ENCODE measurements at regions not wholly inside any gene's neighbourhood (a gene's known extent, or its start where the extent isn't known, plus 50 kb on each side); places are given as distances from the start of the nearest gene placed in this dataset.
"Not testable (repeated sequence)": the region's sequence is repeated elsewhere in the genome, so short reads cannot be mapped to it uniquely, and the experiment has no call there.

DNA sequence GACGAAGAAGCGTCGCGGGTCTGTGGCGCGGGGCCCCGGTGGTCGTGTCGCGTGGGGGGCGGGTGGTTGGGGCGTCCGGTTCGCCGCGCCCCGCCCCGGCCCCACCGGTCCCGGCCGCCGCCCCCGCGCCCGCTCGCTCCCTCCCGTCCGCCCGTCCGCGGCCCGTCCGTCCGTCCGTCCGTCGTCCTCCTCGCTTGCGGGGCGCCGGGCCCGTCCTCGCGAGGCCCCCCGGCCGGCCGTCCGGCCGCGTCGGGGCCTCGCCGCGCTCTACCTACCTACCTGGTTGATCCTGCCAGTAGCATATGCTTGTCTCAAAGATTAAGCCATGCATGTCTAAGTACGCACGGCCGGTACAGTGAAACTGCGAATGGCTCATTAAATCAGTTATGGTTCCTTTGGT is 1533.5 kb upstream of the TPTE start:
- H3K9ac ChIP-seq (ENCODE audit: low read depth in 1 of 2, low read length in 2 of 2); H3K36me3 ChIP-seq (ENCODE audit: control insufficient read depth in 4 of 4, insufficient read depth in 3 of 4, low read depth in 1 of 4, low read length in 3 of 4); H3K4me1 ChIP-seq (ENCODE audit: control insufficient read depth in 4 of 4, insufficient read depth in 4 of 4, low read length in 3 of 4); H3K27ac ChIP-seq (ENCODE audit: low read depth in 1 of 2, low read length in 2 of 2); DNase-seq (ENCODE audit: low spot score); H3K27me3 ChIP-seq (ENCODE audit: control insufficient read depth in 4 of 4, insufficient read depth in 4 of 4, low read length in 3 of 4); H3K4me3 ChIP-seq (ENCODE audit: low read depth in 1 of 3, low read length in 3 of 3): not testable (repeated sequence)
- H3K9me3 ChIP-seq (ENCODE audit: control insufficient read depth in 4 of 4, low read length in 3 of 4) = peaks cover 0 to 16% (median 1%) of the 10 kb centered on the region in 4 donors
- WGBS = no CpG with 5 or more reads among the region's 58 CpGs

DNA sequence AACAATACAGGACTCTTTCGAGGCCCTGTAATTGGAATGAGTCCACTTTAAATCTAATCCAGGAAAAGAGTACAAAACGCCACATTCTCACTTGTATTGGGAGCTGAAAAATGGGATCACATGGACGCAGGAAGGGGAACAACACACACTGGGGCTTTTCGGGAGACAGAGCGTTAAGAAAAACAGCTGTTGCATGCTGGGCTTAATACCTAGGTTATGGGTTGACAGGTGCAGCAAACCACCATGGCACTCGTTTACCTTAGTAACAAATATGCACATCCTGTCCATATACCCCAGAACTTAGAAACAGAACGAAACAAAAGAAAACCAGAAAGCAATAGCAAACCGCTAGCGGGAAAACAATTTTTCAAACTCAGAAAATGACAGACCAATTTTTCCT is 1532.7 kb upstream of the TPTE start:
- Histone ChIP-seq H3K27me3 (ENCODE audit: control insufficient read depth in 4 of 4, insufficient read depth in 4 of 4, low read length in 3 of 4) (peaks cover 0 to 10% (median 5%) of the 10 kb centered on the region in 4 donors), H3K36me3 (ENCODE audit: control insufficient read depth in 4 of 4, insufficient read depth in 3 of 4, low read depth in 1 of 4, low read length in 3 of 4) (no peaks in the 10 kb centered on the region), H3K4me1 (ENCODE audit: control insufficient read depth in 4 of 4, insufficient read depth in 4 of 4, low read length in 3 of 4) (no peaks in the 10 kb centered on the region), H3K9me3 (ENCODE audit: control insufficient read depth in 4 of 4, low read length in 3 of 4) (peaks cover 0 to 16% (median 1%) of the 10 kb centered on the region in 4 donors), H3K4me3 (ENCODE audit: low read depth in 1 of 3, low read length in 3 of 3) (no peak overlapping the region), H3K27ac (ENCODE audit: low read depth in 1 of 2, low read length in 2 of 2) (no peak overlapping the region), H3K9ac (ENCODE audit: low read depth in 1 of 2, low read length in 2 of 2) (no peak overlapping the region)
- DNase-seq (ENCODE audit: low spot score) = no peak
- WGBS = 66% methylated on average over 9 of the region's 9 CpGs
- TF ChIP-seq SP1 (IDR thresholded peaks at IDR 0.05) = no peak

DNA sequence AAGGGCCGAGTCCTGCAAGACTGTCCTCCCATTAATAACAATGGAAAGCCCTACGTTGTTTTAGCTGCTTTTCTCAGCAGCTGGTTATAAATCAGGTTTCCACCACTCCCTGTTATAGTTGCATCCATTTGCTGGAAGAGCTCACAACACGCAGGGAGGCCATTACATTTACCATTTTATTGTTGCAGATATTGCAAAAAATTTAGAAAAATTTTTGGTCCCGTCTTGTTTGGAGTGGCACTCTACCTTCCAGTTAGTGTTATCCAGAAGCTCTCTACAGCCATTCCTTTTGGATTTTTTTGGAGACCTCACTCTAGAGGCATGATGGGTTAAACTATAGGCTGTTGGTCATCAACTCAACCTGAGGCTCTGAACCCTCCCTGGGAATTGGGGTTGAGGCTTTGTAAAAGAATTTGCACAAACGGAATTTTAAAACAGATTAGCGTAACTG is 1532.1 kb upstream of the TPTE start:
- Histone ChIP-seq H3K4me1 (ENCODE audit: control insufficient read depth in 4 of 4, insufficient read depth in 4 of 4, low read length in 3 of 4) (no peaks in the 10 kb centered on the region), H3K27me3 (ENCODE audit: control insufficient read depth in 4 of 4, insufficient read depth in 4 of 4, low read length in 3 of 4) (peaks cover 3 to 10% (median 5%) of the 10 kb centered on the region in 4 donors), H3K27ac (ENCODE audit: low read depth in 1 of 2, low read length in 2 of 2) (no peak overlapping the region), H3K36me3 (ENCODE audit: control insufficient read depth in 4 of 4, insufficient read depth in 3 of 4, low read depth in 1 of 4, low read length in 3 of 4) (no peaks in the 10 kb centered on the region), H3K9ac (ENCODE audit: low read depth in 1 of 2, low read length in 2 of 2) (no peak overlapping the region), H3K9me3 (ENCODE audit: control insufficient read depth in 4 of 4, low read length in 3 of 4) (peaks cover 0 to 16% (median 1%) of the 10 kb centered on the region in 4 donors), H3K4me3 (ENCODE audit: low read depth in 1 of 3, low read length in 3 of 3) (no peak overlapping the region)
- WGBS = 50% methylated on average over 6 of the region's 6 CpGs
- TF ChIP-seq FOXA2 (IDR thresholded peaks at IDR 0.05) (no peak), NR2F2 (IDR thresholded peaks at IDR 0.05) (no peak), GABPA (IDR thresholded peaks at IDR 0.05 in 1 of 2, conservative IDR thresholded peaks at IDR 0.05 in 1 of 2) (no peak), YY1 (IDR thresholded peaks at IDR 0.05) (no peak), EGR1 (IDR thresholded peaks at IDR 0.05; ENCODE audit: low read depth in 2 of 2) (no peak), SP1 (IDR thresholded peaks at IDR 0.05) (no peak), HNF4G (IDR thresholded peaks at IDR 0.05) (no peak), JUND (IDR thresholded peaks at IDR 0.05) (no peak), RXRA (IDR thresholded peaks at IDR 0.05) (no peak), HNF4A (conservative IDR thresholded peaks at IDR 0.05) (no peak), FOXA1 (IDR thresholded peaks at IDR 0.05) (no peak), TAF1 (conservative IDR thresholded peaks at IDR 0.05) (no peak), RAD21 (IDR thresholded peaks at IDR 0.05) (no peak)
- TF ChIP-seq, protein P1, sequence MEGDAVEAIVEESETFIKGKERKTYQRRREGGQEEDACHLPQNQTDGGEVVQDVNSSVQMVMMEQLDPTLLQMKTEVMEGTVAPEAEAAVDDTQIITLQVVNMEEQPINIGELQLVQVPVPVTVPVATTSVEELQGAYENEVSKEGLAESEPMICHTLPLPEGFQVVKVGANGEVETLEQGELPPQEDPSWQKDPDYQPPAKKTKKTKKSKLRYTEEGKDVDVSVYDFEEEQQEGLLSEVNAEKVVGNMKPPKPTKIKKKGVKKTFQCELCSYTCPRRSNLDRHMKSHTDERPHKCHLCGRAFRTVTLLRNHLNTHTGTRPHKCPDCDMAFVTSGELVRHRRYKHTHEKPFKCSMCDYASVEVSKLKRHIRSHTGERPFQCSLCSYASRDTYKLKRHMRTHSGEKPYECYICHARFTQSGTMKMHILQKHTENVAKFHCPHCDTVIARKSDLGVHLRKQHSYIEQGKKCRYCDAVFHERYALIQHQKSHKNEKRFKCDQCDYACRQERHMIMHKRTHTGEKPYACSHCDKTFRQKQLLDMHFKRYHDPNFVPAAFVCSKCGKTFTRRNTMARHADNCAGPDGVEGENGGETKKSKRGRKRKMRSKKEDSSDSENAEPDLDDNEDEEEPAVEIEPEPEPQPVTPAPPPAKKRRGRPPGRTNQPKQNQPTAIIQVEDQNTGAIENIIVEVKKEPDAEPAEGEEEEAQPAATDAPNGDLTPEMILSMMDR (IDR thresholded peaks at IDR 0.05; ENCODE audit: low read depth, low read length, missing input control) = no peak
- TF ChIP-seq, protein P2, sequence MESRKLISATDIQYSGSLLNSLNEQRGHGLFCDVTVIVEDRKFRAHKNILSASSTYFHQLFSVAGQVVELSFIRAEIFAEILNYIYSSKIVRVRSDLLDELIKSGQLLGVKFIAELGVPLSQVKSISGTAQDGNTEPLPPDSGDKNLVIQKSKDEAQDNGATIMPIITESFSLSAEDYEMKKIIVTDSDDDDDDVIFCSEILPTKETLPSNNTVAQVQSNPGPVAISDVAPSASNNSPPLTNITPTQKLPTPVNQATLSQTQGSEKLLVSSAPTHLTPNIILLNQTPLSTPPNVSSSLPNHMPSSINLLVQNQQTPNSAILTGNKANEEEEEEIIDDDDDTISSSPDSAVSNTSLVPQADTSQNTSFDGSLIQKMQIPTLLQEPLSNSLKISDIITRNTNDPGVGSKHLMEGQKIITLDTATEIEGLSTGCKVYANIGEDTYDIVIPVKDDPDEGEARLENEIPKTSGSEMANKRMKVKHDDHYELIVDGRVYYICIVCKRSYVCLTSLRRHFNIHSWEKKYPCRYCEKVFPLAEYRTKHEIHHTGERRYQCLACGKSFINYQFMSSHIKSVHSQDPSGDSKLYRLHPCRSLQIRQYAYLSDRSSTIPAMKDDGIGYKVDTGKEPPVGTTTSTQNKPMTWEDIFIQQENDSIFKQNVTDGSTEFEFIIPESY (IDR thresholded peaks at IDR 0.05) = no peak
- TF ChIP-seq, protein P3, sequence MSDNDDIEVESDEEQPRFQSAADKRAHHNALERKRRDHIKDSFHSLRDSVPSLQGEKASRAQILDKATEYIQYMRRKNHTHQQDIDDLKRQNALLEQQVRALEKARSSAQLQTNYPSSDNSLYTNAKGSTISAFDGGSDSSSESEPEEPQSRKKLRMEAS (IDR thresholded peaks at IDR 0.05) = no peak
- TF ChIP-seq, protein P4, sequence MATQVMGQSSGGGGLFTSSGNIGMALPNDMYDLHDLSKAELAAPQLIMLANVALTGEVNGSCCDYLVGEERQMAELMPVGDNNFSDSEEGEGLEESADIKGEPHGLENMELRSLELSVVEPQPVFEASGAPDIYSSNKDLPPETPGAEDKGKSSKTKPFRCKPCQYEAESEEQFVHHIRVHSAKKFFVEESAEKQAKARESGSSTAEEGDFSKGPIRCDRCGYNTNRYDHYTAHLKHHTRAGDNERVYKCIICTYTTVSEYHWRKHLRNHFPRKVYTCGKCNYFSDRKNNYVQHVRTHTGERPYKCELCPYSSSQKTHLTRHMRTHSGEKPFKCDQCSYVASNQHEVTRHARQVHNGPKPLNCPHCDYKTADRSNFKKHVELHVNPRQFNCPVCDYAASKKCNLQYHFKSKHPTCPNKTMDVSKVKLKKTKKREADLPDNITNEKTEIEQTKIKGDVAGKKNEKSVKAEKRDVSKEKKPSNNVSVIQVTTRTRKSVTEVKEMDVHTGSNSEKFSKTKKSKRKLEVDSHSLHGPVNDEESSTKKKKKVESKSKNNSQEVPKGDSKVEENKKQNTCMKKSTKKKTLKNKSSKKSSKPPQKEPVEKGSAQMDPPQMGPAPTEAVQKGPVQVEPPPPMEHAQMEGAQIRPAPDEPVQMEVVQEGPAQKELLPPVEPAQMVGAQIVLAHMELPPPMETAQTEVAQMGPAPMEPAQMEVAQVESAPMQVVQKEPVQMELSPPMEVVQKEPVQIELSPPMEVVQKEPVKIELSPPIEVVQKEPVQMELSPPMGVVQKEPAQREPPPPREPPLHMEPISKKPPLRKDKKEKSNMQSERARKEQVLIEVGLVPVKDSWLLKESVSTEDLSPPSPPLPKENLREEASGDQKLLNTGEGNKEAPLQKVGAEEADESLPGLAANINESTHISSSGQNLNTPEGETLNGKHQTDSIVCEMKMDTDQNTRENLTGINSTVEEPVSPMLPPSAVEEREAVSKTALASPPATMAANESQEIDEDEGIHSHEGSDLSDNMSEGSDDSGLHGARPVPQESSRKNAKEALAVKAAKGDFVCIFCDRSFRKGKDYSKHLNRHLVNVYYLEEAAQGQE (IDR thresholded peaks at IDR 0.05) = no peak
- TF ChIP-seq, protein P5, sequence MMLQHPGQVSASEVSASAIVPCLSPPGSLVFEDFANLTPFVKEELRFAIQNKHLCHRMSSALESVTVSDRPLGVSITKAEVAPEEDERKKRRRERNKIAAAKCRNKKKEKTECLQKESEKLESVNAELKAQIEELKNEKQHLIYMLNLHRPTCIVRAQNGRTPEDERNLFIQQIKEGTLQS (IDR thresholded peaks at IDR 0.05) = no peak
- DNase-seq (ENCODE audit: low spot score) = no peak
